Brain microvascular endothelial cell (primary cell): ENCODE measurements at regions not wholly inside any gene's neighbourhood (a gene's known extent, or its start where the extent isn't known, plus 50 kb on each side); places are given as distances from the start of the nearest gene placed in this dataset.
"Not testable (repeated sequence)": the region's sequence is repeated elsewhere in the genome, so short reads cannot be mapped to it uniquely, and the experiment has no call there.

Source experiments
- DNase-seq: peaks from one replicate; pipeline ENCODE4 v3.0.0-alpha.2; 2020
- H3K27ac ChIP-seq: fragments of 250-450 bp; sonication (Bioruptor Pico); 2 replicates; pipeline ENCODE4 v1.5.1; 2020; ENCODE audit warnings: mild to moderate bottlenecking, moderate library complexity
- H3K27me3 ChIP-seq: fragments of 250-450 bp; sonication (Bioruptor Pico); replicated peaks from 2 replicates; pipeline ENCODE4 v1.5.1; 2020; ENCODE audit warnings: mild to moderate bottlenecking
- H3K36me3 ChIP-seq: fragments of 250-450 bp; sonication (Bioruptor Pico); replicated peaks from 2 replicates; pipeline ENCODE4 v1.5.1; 2020; ENCODE audit warnings: mild to moderate bottlenecking
- H3K4me3 ChIP-seq: 2 replicates; pipeline ENCODE4 v1.5.1; 2011; ENCODE audit warnings: low read depth, mild to moderate bottlenecking, control low read depth, low read length, moderate library complexity
- in situ Hi-C: cut with HindIII; loops from 2 replicates; pipeline ENCODE4 v1.10.0; 2017; ENCODE audit warnings: low sequenced_read_pairs, low pct_ligation_motif_present
- TF ChIP-seq, protein P1 (sequence below): IDR thresholded peaks from 2 replicates; pipeline ENCODE4 v1.5.1; 2011; ENCODE audit warnings: low read depth, mild to moderate bottlenecking, moderate library complexity, low read length, control low read depth, inconsistent platforms; ENCODE audit errors: missing control alignments

DNA sequence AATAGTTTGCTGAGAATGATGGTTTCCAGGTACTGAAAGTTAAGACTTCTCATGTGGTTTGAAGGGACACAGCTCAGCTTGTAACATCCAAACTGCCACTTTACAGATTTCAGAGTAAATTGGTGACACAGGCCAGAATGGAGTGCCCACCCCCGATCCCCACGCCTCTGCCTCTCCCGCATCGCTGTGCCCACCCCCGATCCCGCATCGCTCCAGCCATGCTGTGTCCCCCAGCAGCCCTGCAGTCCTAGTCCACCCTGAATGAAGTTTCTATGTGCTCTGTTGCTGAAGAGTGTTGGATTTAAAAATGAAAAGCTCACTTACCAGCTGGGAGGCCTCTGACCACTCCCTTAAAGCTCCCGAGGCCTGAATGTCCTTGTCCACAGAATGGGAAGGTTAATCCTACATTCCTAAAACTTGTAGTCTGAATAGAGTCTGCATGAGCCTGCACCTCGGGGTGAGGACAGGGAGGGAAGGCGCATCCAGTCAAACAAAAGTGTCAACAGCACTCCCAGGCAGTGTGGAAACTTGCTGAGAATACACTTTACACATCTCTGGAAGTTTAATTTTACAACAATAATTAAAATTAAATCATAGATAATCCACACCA is 176.4 kb upstream of the ID2 start:
- in situ Hi-C loops = no loop called here
- TF ChIP-seq, protein P1, sequence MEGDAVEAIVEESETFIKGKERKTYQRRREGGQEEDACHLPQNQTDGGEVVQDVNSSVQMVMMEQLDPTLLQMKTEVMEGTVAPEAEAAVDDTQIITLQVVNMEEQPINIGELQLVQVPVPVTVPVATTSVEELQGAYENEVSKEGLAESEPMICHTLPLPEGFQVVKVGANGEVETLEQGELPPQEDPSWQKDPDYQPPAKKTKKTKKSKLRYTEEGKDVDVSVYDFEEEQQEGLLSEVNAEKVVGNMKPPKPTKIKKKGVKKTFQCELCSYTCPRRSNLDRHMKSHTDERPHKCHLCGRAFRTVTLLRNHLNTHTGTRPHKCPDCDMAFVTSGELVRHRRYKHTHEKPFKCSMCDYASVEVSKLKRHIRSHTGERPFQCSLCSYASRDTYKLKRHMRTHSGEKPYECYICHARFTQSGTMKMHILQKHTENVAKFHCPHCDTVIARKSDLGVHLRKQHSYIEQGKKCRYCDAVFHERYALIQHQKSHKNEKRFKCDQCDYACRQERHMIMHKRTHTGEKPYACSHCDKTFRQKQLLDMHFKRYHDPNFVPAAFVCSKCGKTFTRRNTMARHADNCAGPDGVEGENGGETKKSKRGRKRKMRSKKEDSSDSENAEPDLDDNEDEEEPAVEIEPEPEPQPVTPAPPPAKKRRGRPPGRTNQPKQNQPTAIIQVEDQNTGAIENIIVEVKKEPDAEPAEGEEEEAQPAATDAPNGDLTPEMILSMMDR = no peak
- H3K27ac ChIP-seq = no peak overlapping the region
- H3K27me3 ChIP-seq = no peaks in the 10 kb centered on the region
- DNase-seq = no peak
- no peak overlapping the region for H3K4me3 ChIP-seq
- H3K36me3 ChIP-seq = no peaks in the 10 kb centered on the region

DNA sequence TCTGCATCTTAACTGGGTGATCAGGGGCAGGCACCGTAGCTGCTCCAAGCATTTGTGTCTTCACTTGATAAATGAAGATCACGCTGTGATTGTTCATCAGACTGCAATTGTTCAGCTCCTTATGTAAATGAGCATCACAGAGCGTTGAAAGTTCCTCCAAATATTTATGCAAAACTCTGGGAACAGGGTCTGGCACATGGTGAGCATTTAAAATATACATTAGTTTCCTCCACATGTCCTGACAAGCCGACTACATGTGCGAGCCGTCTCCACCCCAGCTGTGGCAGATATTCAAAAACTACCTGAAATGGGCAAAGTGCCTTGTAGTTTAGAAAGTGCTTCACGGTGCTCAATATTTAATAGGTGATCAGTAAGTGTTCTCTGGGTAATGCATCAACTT is 175.1 kb upstream of the ID2 start:
- H3K27me3 ChIP-seq = no peaks in the 10 kb centered on the region
- no peaks in the 10 kb centered on the region for H3K36me3 ChIP-seq
- H3K4me3 ChIP-seq = no peak overlapping the region
- H3K27ac ChIP-seq = no peak overlapping the region
- TF ChIP-seq, protein P1 = no peak
- in situ Hi-C loops = no loop called here
- no peak for DNase-seq

DNA sequence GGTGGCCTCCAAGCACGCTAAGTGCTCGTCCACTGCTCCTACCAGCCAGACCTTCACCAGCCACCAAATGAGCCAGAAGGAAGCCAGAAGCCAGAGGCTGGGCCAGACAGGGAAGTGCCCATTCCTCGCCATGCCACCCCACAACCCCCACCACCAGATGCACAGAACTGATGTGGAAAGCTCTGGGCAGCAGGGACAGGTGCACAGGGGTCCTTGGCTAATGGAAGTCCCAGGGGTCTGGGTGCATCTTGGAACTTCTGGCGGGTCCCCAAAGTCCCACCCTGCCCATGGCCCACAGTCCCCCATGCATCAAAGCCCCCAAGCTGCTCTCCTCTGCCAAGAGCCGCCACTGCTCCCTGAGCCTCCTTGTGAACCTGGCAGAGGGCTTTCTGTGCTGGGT is 173.1 kb upstream of the ID2 start:
- DNase-seq = no peak
- TF ChIP-seq, protein P1 = no peak
- H3K36me3 ChIP-seq = no peaks in the 10 kb centered on the region
- H3K4me3 ChIP-seq = no peak overlapping the region
- H3K27me3 ChIP-seq = no peaks in the 10 kb centered on the region
- in situ Hi-C loops = no loop called here
- no peak overlapping the region for H3K27ac ChIP-seq

DNA sequence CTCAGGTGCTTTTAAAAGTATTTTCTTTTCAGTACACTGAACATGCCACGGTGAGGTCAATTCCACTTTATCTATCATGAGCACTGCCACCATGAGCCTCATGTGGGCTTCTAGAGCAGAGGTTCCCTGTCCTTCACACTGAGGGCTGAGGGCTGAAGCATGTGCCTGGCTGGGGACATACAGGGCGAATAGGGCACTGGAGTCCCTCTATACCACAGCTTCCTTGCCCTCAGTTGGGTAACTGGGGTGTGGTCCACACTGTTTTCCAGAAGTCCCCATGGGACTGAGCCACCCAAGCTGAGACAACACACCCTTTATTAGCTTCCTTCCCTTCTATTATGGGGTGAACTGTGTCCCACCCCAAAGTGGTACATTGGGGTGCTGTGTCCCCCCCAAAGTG is 172.2 kb upstream of the ID2 start:
- no peak overlapping the region for H3K27ac ChIP-seq
- TF ChIP-seq, protein P1 = no peak
- no peak for DNase-seq
- no peak overlapping the region for H3K4me3 ChIP-seq
- in situ Hi-C loops = no loop called here
- no peaks in the 10 kb centered on the region for H3K36me3 ChIP-seq
- H3K27me3 ChIP-seq = no peaks in the 10 kb centered on the region

DNA sequence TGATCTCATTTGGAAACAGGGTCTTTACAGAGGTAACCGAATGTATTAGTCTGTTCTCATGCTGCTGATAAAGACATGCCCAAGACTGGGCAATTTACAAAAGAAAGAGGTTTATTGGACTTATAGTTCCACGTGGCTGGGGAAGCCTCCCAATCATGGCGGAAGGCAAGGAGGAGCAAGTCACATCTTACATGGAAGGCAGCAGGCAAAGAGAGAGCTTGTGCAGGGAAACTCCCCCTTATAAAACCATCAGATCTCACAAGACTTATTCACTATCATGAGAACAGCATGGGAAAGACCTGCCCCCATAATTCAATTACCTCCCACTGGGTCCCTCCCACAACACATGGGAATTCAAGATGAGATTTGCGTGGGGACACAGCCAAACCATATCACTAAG is 171.8 kb upstream of the ID2 start:
- DNase-seq, H3K27me3 ChIP-seq, H3K36me3 ChIP-seq, H3K4me3 ChIP-seq, H3K27ac ChIP-seq, in situ Hi-C loops: not testable (repeated sequence)

DNA sequence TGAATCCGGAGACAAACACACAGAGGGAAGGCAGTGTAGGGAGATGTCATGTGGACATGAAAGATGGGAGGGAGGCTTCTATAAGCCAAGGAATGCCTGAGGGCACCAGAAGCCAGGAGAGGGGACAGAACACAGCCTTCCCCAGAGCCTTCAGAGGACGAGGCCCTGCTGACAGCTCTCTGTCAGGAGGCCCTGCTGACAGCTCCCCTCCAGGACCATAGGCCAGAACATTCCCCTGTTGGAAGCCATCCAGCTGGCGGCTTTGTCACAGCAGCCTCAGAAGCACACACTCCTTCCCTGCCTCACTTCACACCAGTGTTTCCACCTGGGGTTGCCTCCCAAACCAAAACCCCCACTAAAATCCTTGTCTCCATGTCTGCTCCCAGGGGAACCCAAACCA is 171.3 kb upstream of the ID2 start:
- H3K4me3 ChIP-seq = no peak overlapping the region
- TF ChIP-seq, protein P1 = no peak
- no peaks in the 10 kb centered on the region for H3K36me3 ChIP-seq
- in situ Hi-C loops = no loop called here
- H3K27me3 ChIP-seq = no peaks in the 10 kb centered on the region
- no peak overlapping the region for H3K27ac ChIP-seq
- DNase-seq = no peak
